NT2/D1 (cell line): ENCODE measurements at regions not wholly inside any gene's neighbourhood (a gene's known extent, or its start where the extent isn't known, plus 50 kb on each side); places are given as distances from the start of the nearest gene placed in this dataset.
A peak's percentile ranks its signal among the peaks of the same experiment; 100 is the strongest.

Source experiments
- DNase-seq: peaks from one replicate; pipeline ENCODE4 v3.0.0-alpha.2; 2011; ENCODE audit warnings: low read depth, low spot score
- H3K27me3 ChIP-seq: 2 replicates; pipeline ENCODE4 v1.6.0; 2011; ENCODE audit warnings: mild to moderate bottlenecking; ENCODE audit not compliant: insufficient read length, insufficient read depth
- H3K36me3 ChIP-seq: 2 replicates; pipeline ENCODE4 v1.6.1; 2011; ENCODE audit warnings: mild to moderate bottlenecking, low read length, mixed read lengths; ENCODE audit not compliant: insufficient read depth, insufficient read length
- H3K4me1 ChIP-seq: 2 replicates; pipeline ENCODE4 v1.5.1; 2011; ENCODE audit not compliant: insufficient read depth, insufficient read length
- H3K4me3 ChIP-seq: 2 replicates; pipeline ENCODE4 v1.5.1; 2011; ENCODE audit warnings: low read depth; ENCODE audit not compliant: insufficient read length
- H3K9ac ChIP-seq: 2 replicates; pipeline ENCODE4 v1.6.0; 2011; ENCODE audit warnings: low read depth; ENCODE audit not compliant: insufficient read length
- H3K9me3 ChIP-seq: 2 replicates; pipeline ENCODE4 v1.5.1; 2011; ENCODE audit warnings: mild to moderate bottlenecking, low read length; ENCODE audit not compliant: insufficient read depth
- SUZ12 ChIP-seq: IDR thresholded peaks from 2 replicates; pipeline ENCODE4 v1.6.1; 2011; ENCODE audit not compliant: insufficient read length, insufficient read depth; ENCODE audit errors: extremely low read depth
- YY1 ChIP-seq: IDR thresholded peaks from 2 replicates; pipeline ENCODE4 v1.6.1; 2011; ENCODE audit not compliant: insufficient read length, insufficient read depth
- ZNF274 ChIP-seq: IDR thresholded peaks from 2 replicates; pipeline ENCODE4 v1.6.1; 2011; ENCODE audit warnings: mild to moderate bottlenecking, low read depth, low read length

DNA sequence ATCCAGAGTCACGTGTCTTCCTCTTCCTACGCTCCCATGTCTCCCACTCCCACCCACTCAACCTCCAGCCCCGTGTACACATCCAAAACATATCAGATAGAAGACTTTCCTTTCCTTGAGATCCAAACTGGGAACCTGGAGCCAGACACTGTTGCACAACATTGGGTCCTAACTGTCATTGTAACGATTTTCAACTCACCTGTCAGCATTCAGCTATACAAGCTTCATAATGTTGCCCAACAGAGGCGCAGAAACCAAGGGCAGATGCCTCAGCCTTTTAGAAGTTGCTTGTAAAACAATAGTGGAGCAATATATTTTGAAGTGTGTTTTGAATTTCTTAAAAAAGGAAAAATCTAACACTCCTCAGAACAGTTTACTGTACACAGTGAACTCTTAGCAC, 84.9 kb upstream of the GLIS3 start:
- H3K9me3 ChIP-seq = no peaks in the 10 kb centered on the region
- no peak overlapping the region for H3K4me3 ChIP-seq
- no peaks in the 10 kb centered on the region for H3K27me3 ChIP-seq
- no peaks in the 10 kb centered on the region for H3K4me1 ChIP-seq
- DNase-seq = no peak
- no peak overlapping the region for H3K9ac ChIP-seq
- no peak for TF ChIP-seq ZNF274
- H3K36me3 ChIP-seq = no peaks in the 10 kb centered on the region

- Histone ChIP-seq H3K9ac (no peak overlapping the region), H3K4me1 (no peaks in the 10 kb centered on the region), H3K36me3 (no peaks in the 10 kb centered on the region), H3K27me3 (no peaks in the 10 kb centered on the region), H3K4me3 (no peak overlapping the region), H3K9me3 (no peaks in the 10 kb centered on the region)
- TF ChIP-seq ZNF274 (no peak), SUZ12 (no peak), YY1 (no peak)
- DNase-seq = peak; percentile 20
Measured at GRCh38 chr9:4382722-4383317, 83.0 kb upstream of the GLIS3 start.

GRCh38 chr9:4381744-4382143, 81.9 kb upstream of the GLIS3 start:
- no peak for DNase-seq
- H3K4me3 ChIP-seq = no peak overlapping the region
- H3K4me1 ChIP-seq = no peaks in the 10 kb centered on the region
- no peaks in the 10 kb centered on the region for H3K27me3 ChIP-seq
- H3K9me3 ChIP-seq = no peaks in the 10 kb centered on the region
- no peak overlapping the region for H3K9ac ChIP-seq
- no peak for TF ChIP-seq SUZ12
- TF ChIP-seq ZNF274 = no peak
- no peak for TF ChIP-seq YY1
- H3K36me3 ChIP-seq = no peaks in the 10 kb centered on the region

- Histone ChIP-seq H3K4me3 (no peak overlapping the region), H3K9ac (no peak overlapping the region), H3K4me1 (no peaks in the 10 kb centered on the region), H3K27me3 (no peaks in the 10 kb centered on the region), H3K36me3 (no peaks in the 10 kb centered on the region), H3K9me3 (no peaks in the 10 kb centered on the region)
- no peak for TF ChIP-seq ZNF274
- no peak for TF ChIP-seq SUZ12
- TF ChIP-seq YY1 = no peak
- DNase-seq = no peak
Measured at GRCh38 chr9:4380406-4380805, 80.5 kb upstream of the GLIS3 start.

DNA sequence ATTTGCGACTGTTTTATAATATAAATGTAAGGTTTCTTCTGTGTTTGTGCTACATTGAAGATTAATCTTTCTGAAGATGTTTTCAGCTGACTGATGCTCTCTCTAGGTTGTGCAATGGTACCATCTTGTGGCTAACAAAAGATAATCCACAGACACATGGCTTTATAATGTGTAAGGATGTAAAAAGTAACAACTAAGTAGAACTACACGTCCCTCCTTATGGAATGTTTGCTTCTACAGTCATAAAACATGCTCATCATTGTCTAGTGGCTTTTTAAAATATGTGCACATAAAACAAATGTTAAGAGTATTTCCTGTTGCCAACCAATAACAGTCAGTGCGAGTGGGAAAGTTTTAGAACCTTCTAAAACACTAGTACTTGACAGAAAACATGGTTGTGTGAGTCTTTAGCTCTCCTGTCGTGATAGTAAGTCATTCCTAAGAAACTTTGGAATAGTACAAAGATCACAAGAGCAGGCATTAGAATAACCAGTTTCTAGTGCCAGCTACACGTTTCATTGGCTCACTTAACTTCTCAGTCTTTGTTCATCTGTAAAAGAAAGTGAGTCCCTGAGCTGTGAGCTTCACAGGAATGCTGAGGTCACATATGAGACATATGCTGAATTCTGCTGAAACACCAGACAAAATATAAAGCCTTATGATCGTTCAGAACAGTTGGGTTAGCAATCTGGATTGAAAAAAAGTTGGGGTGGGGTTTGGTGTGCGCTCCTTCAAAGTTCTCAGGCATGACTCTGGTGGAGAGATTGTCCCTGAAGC, 75.7 kb upstream of the GLIS3 start:
- no peak for DNase-seq
- no peaks in the 10 kb centered on the region for H3K27me3 ChIP-seq
- no peaks in the 10 kb centered on the region for H3K4me1 ChIP-seq
- H3K36me3 ChIP-seq = no peaks in the 10 kb centered on the region
- TF ChIP-seq ZNF274 (no peak), YY1 (no peak), SUZ12 (no peak)
- H3K9ac ChIP-seq = no peak overlapping the region
- H3K9me3 ChIP-seq = no peaks in the 10 kb centered on the region
- no peak overlapping the region for H3K4me3 ChIP-seq

DNA sequence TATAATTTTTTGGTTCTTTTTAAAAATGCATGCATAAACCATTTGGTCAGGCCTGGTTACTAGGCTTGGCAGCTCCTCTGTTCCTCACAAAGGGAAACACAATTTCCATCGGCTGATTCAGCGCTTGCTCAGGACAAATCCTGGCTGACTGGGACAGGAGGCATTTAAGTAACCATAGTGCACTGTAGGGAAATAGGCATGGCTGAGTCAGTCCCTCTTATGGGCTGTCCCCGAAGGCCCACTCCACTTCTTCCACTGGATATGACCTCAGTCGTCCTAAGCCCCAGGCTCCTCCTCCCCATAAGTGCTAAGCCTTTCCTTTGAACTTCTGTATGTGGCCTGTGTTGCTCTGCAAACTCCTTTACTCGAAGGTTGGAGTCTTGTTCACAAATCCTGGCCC, 71.2 kb upstream of the GLIS3 start:
- no peak for DNase-seq

GRCh38 chr9:4370501-4370900, 70.6 kb upstream of the GLIS3 start:
- DNase-seq = no peak
- H3K4me3 ChIP-seq = no peak overlapping the region
- no peaks in the 10 kb centered on the region for H3K4me1 ChIP-seq
- H3K9ac ChIP-seq = no peak overlapping the region
- no peaks in the 10 kb centered on the region for H3K36me3 ChIP-seq
- no peaks in the 10 kb centered on the region for H3K9me3 ChIP-seq
- TF ChIP-seq YY1 = no peak
- no peak for TF ChIP-seq SUZ12
- no peak for TF ChIP-seq ZNF274
- H3K27me3 ChIP-seq = no peaks in the 10 kb centered on the region

More for the DNA sequence above, 71.2 kb upstream of the GLIS3 start:
- Histone ChIP-seq H3K4me3 (no peak overlapping the region), H3K9ac (no peak overlapping the region), H3K9me3 (no peaks in the 10 kb centered on the region), H3K4me1 (no peaks in the 10 kb centered on the region), H3K27me3 (no peaks in the 10 kb centered on the region), H3K36me3 (no peaks in the 10 kb centered on the region)
- TF ChIP-seq SUZ12 (no peak), ZNF274 (no peak), YY1 (no peak)
